H9 (cell line): ENCODE measurements at regions not wholly inside any gene's neighbourhood (a gene's known extent, or its start where the extent isn't known, plus 50 kb on each side); places are given as distances from the start of the nearest gene placed in this dataset.

Source experiments
- DNase-seq: peaks from one replicate; pipeline ENCODE4 v3.0.0-alpha.2; 2017
- H2AFZ ChIP-seq: one replicate; pipeline ENCODE4 v1.6.1; 2013; ENCODE audit warnings: mild to moderate bottlenecking, low read length, control low read depth, moderate library complexity
- H2AK5ac ChIP-seq: 2 replicates; pipeline ENCODE4 v1.6.1; 2013; ENCODE audit warnings: low read length, control low read depth, mixed read lengths; ENCODE audit not compliant: insufficient read length
- H2BK120ac ChIP-seq: one replicate; pipeline ENCODE4 v1.6.1; 2013; ENCODE audit warnings: low read depth, mild to moderate bottlenecking, low read length, control low read depth, inconsistent platforms; ENCODE audit not compliant: poor library complexity, severe bottlenecking
- H2BK12ac ChIP-seq: 2 replicates; pipeline ENCODE4 v1.6.1; 2013; ENCODE audit warnings: low read length, control low read depth, mixed read lengths, low read depth; ENCODE audit not compliant: insufficient read length
- H2BK15ac ChIP-seq: 2 replicates; pipeline ENCODE4 v1.6.1; 2013; ENCODE audit warnings: low read depth, low read length, control low read depth
- H2BK20ac ChIP-seq: one replicate; pipeline ENCODE4 v1.6.1; 2013; ENCODE audit warnings: low read depth, mild to moderate bottlenecking, low read length, control low read depth, inconsistent platforms; ENCODE audit not compliant: poor library complexity, severe bottlenecking
- H2BK5ac ChIP-seq: 2 replicates; pipeline ENCODE4 v1.6.1; 2013; ENCODE audit warnings: low read length, control low read depth, mixed read lengths; ENCODE audit not compliant: insufficient read length
- H3K14ac ChIP-seq: 2 replicates; pipeline ENCODE4 v1.6.1; 2013; ENCODE audit warnings: low read length, control low read depth; ENCODE audit not compliant: insufficient read depth
- H3K18ac ChIP-seq: 2 replicates; pipeline ENCODE4 v1.6.1; 2013; ENCODE audit warnings: low read depth, mild to moderate bottlenecking, mixed read lengths, low read length, control low read depth; ENCODE audit not compliant: insufficient read length
- H3K23ac ChIP-seq: 2 replicates; pipeline ENCODE4 v1.6.1; 2013; ENCODE audit warnings: low read length, control low read depth, mixed read lengths, low read depth; ENCODE audit not compliant: insufficient read length
- H3K23me2 ChIP-seq: 2 replicates; pipeline ENCODE4 v1.6.1; 2013; ENCODE audit warnings: low read depth, mild to moderate bottlenecking, mixed read lengths, low read length, control low read depth; ENCODE audit not compliant: insufficient read length, poor library complexity, severe bottlenecking
- H3K27ac ChIP-seq: 2 replicates; pipeline ENCODE4 v1.5.1; 2013; ENCODE audit warnings: low read length, control low read depth, mixed read lengths, low read depth; ENCODE audit not compliant: insufficient read length
- H3K27me3 ChIP-seq: 2 replicates; pipeline ENCODE4 v1.6.1; 2013; ENCODE audit warnings: low read length, control low read depth, inconsistent platforms; ENCODE audit not compliant: insufficient read depth
- H3K4ac ChIP-seq: 2 replicates; pipeline ENCODE4 v1.6.1; 2013; ENCODE audit warnings: low read depth, mild to moderate bottlenecking, control low read depth, inconsistent platforms, low read length, moderate library complexity
- H3K4me1 ChIP-seq: 2 replicates; pipeline ENCODE4 v1.6.1; 2013; ENCODE audit warnings: low read length, control low read depth, inconsistent platforms; ENCODE audit not compliant: insufficient read depth
- H3K4me2 ChIP-seq: 2 replicates; pipeline ENCODE4 v1.6.1; 2013; ENCODE audit warnings: low read length, control low read depth, mixed read lengths; ENCODE audit not compliant: insufficient read length, insufficient read depth
- H3K56ac ChIP-seq: 2 replicates; pipeline ENCODE4 v1.6.1; 2013; ENCODE audit warnings: low read depth, mild to moderate bottlenecking, mixed read lengths, low read length, control low read depth; ENCODE audit not compliant: insufficient read length
- H3K79me1 ChIP-seq: 2 replicates; pipeline ENCODE4 v1.6.1; 2013; ENCODE audit warnings: low read depth, mild to moderate bottlenecking, moderate library complexity, low read length, control low read depth, inconsistent platforms; ENCODE audit not compliant: insufficient read depth, poor library complexity, severe bottlenecking
- H3K79me2 ChIP-seq: 2 replicates; pipeline ENCODE4 v1.6.1; 2013; ENCODE audit warnings: low read length, control low read depth, inconsistent platforms; ENCODE audit not compliant: insufficient read depth
- H3K9ac ChIP-seq: 2 replicates; pipeline ENCODE4 v1.6.1; 2013; ENCODE audit warnings: low read length, control low read depth, mixed read lengths; ENCODE audit not compliant: insufficient read length; ENCODE audit errors: extremely low read depth
- H3K9me3 ChIP-seq: one replicate; pipeline ENCODE4 v1.6.1; 2013; ENCODE audit warnings: low read depth, low read length, inconsistent platforms; ENCODE audit not compliant: control insufficient read depth
- H3T11ph ChIP-seq: one replicate; pipeline ENCODE4 v1.6.1; 2013; ENCODE audit warnings: mild to moderate bottlenecking, low read length, control low read depth, inconsistent platforms
- H4K20me1 ChIP-seq: one replicate; pipeline ENCODE4 v1.6.1; 2013; ENCODE audit not compliant: control insufficient read depth, insufficient read length, insufficient read depth
- H4K5ac ChIP-seq: 2 replicates; pipeline ENCODE4 v1.6.1; 2013; ENCODE audit warnings: low read depth, mild to moderate bottlenecking, mixed read lengths, low read length, control low read depth; ENCODE audit not compliant: insufficient read length
- H4K8ac ChIP-seq: replicated peaks from 2 replicates; pipeline ENCODE4 v1.6.1; 2013; ENCODE audit warnings: low read length, control low read depth, mixed read lengths, low read depth; ENCODE audit not compliant: insufficient read length
- H4K91ac ChIP-seq: 2 replicates; pipeline ENCODE4 v1.6.1; 2013; ENCODE audit warnings: low read depth, mild to moderate bottlenecking, moderate library complexity, mixed read lengths, low read length, control low read depth; ENCODE audit not compliant: insufficient read length
- H3K27ac Mint-ChIP-seq, 3 experiments: 2 replicates in 2 of 3; 3 replicates in 1 of 3; pipeline ENCODE4 v1.8.0; 2020 to 2021; ENCODE audit warnings: mixed read lengths in 3 of 3, mild to moderate bottlenecking in 1 of 3, moderate library complexity in 1 of 3
- H3K27me3 Mint-ChIP-seq: 2 replicates; pipeline ENCODE4 v1.8.0; 2021; ENCODE audit warnings: low read depth, mild to moderate bottlenecking, moderate library complexity, mixed read lengths
- H3K36me3 Mint-ChIP-seq, 3 experiments: 2 replicates in 2 of 3; 3 replicates in 1 of 3; pipeline ENCODE4 v1.8.0; 2020 to 2021; ENCODE audit warnings: low read depth in 3 of 3, mixed read lengths in 3 of 3; ENCODE audit not compliant: insufficient read depth in 1 of 3
- H3K4me1 Mint-ChIP-seq, 2 experiments: 2 replicates each; pipeline ENCODE4 v1.8.0; 2020; ENCODE audit warnings: mixed read lengths in 2 of 2
- H3K4me3 Mint-ChIP-seq, 2 experiments: 2 replicates in 1 of 2; 3 replicates in 1 of 2; pipeline ENCODE4 v1.8.0; 2020 to 2021; ENCODE audit warnings: mild to moderate bottlenecking in 2 of 2, mixed read lengths in 2 of 2, moderate library complexity in 1 of 2
- H3K9me3 Mint-ChIP-seq, 2 experiments: 2 replicates in 1 of 2; 3 replicates in 1 of 2; pipeline ENCODE4 v1.8.0; 2020; ENCODE audit warnings: mild to moderate bottlenecking in 2 of 2, mixed read lengths in 2 of 2, moderate library complexity in 1 of 2
- CTCF ChIP-seq: fragments of 200-600 bp; sonication (generic); conservative IDR thresholded peaks from 3 replicates; pipeline ENCODE4 v1.8.0; 2021; ENCODE audit warnings: antibody characterized with exemption, mild to moderate bottlenecking
- WGBS: extraction: QIAGEN DNeasy Blood & Tissue Kit; methylation state at CpG from one replicate; pipeline ENCODE4 v1.1.7; 2013; ENCODE audit warnings: missing lambda C conversion rate, low lambda C conversion rate, mixed read lengths; ENCODE audit not compliant: insufficient read length; ENCODE audit errors: extremely low coverage; 5-methylcytosine and 5-hydroxymethylcytosine counted together

GRCh38 chr18:38368246-38368645 lies 802.6 kb upstream of the CELF4 start:
- H4K20me1 ChIP-seq = no peaks in the 10 kb centered on the region
- no peak overlapping the region for H3T11ph ChIP-seq
- H3K79me2 ChIP-seq = no peaks in the 10 kb centered on the region
- H2BK120ac ChIP-seq = no peak overlapping the region
- Mint-ChIP-seq H3K27ac (no peak overlapping the region), H3K9me3 (no peaks in the 10 kb centered on the region), H3K27me3 (no peaks in the 10 kb centered on the region), H3K4me3 (no peak overlapping the region), H3K4me1 (peaks cover 16 to 21% of the 10 kb centered on the region in 2 experiments), H3K36me3 (no peaks in the 10 kb centered on the region)
- H3K23ac ChIP-seq = no peak overlapping the region
- no peak overlapping the region for H3K18ac ChIP-seq
- no peak overlapping the region for H3K56ac ChIP-seq
- no peak overlapping the region for H2AK5ac ChIP-seq
- no peak overlapping the region for H3K27ac ChIP-seq
- H4K5ac ChIP-seq = no peak overlapping the region
- no peak overlapping the region for H4K8ac ChIP-seq
- no peak overlapping the region for H3K4me2 ChIP-seq
- H3K9me3 ChIP-seq = no peaks in the 10 kb centered on the region
- H4K91ac ChIP-seq = no peak overlapping the region
- H2BK5ac ChIP-seq = no peak overlapping the region
- no peak overlapping the region for H2BK12ac ChIP-seq
- H3K23me2 ChIP-seq = no peaks in the 10 kb centered on the region
- H2BK20ac ChIP-seq = no peak overlapping the region
- H2BK15ac ChIP-seq = no peak overlapping the region
- no peak overlapping the region for H3K4ac ChIP-seq
- H3K4me1 ChIP-seq = peaks cover 5% of the 10 kb centered on the region; the same call in 1 of the 2 replicates
- TF ChIP-seq CTCF = no peak
- H3K27me3 ChIP-seq = no peaks in the 10 kb centered on the region
- H3K9ac ChIP-seq = no peak overlapping the region
- H3K14ac ChIP-seq = no peak overlapping the region
- no peaks in the 10 kb centered on the region for H3K79me1 ChIP-seq
- no peak for DNase-seq
- WGBS = no CpG with 5 or more reads among the region's 2 CpGs
- H2AFZ ChIP-seq = no peak overlapping the region
